ENCODE measurements at regions not wholly inside any gene's neighbourhood (a gene's known extent, or its start where the extent isn't known, plus 50 kb on each side); places are given as distances from the start of the nearest gene placed in this dataset. TPM values are rescaled to one million over a fixed set of nuclear protein-coding genes. Genes with fewer than 3 reads are reported as not detected.
A peak's percentile ranks its signal among the peaks of the same experiment; 100 is the strongest.

GRCh38 chr20:61186771-61187472 is 65.1 kb upstream of the CDH4 start:
- TF ChIP-seq CTCF (IDR thresholded peaks at IDR 0.05; ENCODE audit: insufficient read depth, low read depth, low read length), result no peak
- H3K4me3 ChIP-seq (ENCODE audit: low read depth, low read length), result peak overlapping the region; percentile 12
- peak; percentile 31 for DNase-seq (ENCODE audit: low read depth)

- DNase-seq (ENCODE audit: low read depth), result no peak
- TF ChIP-seq CTCF (IDR thresholded peaks at IDR 0.05; ENCODE audit: insufficient read depth, low read depth, low read length), result no peak
- H3K4me3 ChIP-seq (ENCODE audit: low read depth, low read length), result no peak overlapping the region
These were observed 62.5 kb upstream of the CDH4 start for GRCh38 chr20:61189534-61189933.

- no peak for DNase-seq (ENCODE audit: low read depth)
- TF ChIP-seq CTCF (IDR thresholded peaks at IDR 0.05; ENCODE audit: insufficient read depth, low read depth, low read length), result no peak
- no peak overlapping the region for H3K4me3 ChIP-seq (ENCODE audit: low read depth, low read length)
These were observed 61.0 kb upstream of the CDH4 start for GRCh38 chr20:61191096-61191495.

- no peak for TF ChIP-seq CTCF (IDR thresholded peaks at IDR 0.05; ENCODE audit: insufficient read depth, low read depth, low read length)
- no peak for DNase-seq (ENCODE audit: low read depth)
- H3K4me3 ChIP-seq (ENCODE audit: low read depth, low read length), result no peak overlapping the region
These were observed 59.6 kb upstream of the CDH4 start for GRCh38 chr20:61192337-61192950.

GRCh38 chr20:61193164-61193563 is 58.9 kb upstream of the CDH4 start:
- H3K4me3 ChIP-seq (ENCODE audit: low read depth, low read length), result no peak overlapping the region
- no peak for DNase-seq (ENCODE audit: low read depth)
- no peak for TF ChIP-seq CTCF (IDR thresholded peaks at IDR 0.05; ENCODE audit: insufficient read depth, low read depth, low read length)

Small RNA genes in the stretch of these regions (small RNA-seq; reads per million reads assigned to genes)
- not detected for gene MIR4533
- gene MIR548AG2, result not detected
- gene MIR646, result not detected
